OCI-LY7 (cell line): ENCODE measurements at regions not wholly inside any gene's neighbourhood (a gene's known extent, or its start where the extent isn't known, plus 50 kb on each side); places are given as distances from the start of the nearest gene placed in this dataset.
"Not testable (repeated sequence)": the region's sequence is repeated elsewhere in the genome, so short reads cannot be mapped to it uniquely, and the experiment has no call there.

Experiments used
- EZH2phosphoT487 ChIP-seq: fragments of 200-600 bp; sonication (generic); IDR thresholded peaks from 2 replicates; pipeline ENCODE4 v1.6.1; 2018; ENCODE audit warnings: low read depth, borderline replicate concordance, mild to moderate bottlenecking, mixed run types, antibody characterized with exemption, low read length, moderate library complexity, mixed read lengths
- TF ChIP-seq, protein P1 (sequence below): fragments of 200-600 bp; sonication (generic); conservative IDR thresholded peaks from 2 replicates; pipeline ENCODE4 v1.5.1; 2014; ENCODE audit warnings: mild to moderate bottlenecking, antibody characterized with exemption, low read length, moderate library complexity, mixed read lengths

DNA sequence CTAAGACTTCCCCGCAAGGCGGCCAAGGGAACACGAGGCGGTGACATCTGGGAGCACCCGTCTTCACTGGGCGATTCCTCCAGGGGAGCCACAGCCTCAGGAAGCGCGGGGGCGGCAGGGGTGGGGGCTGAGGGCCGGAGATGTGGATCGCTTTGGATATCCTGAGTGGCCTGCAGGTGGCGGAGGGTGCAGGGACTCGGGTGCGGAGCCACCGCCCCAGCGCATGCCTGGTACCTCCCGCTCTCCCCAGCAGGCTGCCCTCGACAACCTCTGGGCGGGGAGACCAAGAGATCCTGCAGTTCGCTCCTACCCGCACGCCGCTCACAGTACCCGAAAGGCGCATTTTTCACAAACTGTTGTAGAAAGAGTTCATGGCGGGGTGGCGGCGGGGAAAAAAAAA lies 201.4 kb upstream of the PRKX start:
- TF ChIP-seq, protein P1, sequence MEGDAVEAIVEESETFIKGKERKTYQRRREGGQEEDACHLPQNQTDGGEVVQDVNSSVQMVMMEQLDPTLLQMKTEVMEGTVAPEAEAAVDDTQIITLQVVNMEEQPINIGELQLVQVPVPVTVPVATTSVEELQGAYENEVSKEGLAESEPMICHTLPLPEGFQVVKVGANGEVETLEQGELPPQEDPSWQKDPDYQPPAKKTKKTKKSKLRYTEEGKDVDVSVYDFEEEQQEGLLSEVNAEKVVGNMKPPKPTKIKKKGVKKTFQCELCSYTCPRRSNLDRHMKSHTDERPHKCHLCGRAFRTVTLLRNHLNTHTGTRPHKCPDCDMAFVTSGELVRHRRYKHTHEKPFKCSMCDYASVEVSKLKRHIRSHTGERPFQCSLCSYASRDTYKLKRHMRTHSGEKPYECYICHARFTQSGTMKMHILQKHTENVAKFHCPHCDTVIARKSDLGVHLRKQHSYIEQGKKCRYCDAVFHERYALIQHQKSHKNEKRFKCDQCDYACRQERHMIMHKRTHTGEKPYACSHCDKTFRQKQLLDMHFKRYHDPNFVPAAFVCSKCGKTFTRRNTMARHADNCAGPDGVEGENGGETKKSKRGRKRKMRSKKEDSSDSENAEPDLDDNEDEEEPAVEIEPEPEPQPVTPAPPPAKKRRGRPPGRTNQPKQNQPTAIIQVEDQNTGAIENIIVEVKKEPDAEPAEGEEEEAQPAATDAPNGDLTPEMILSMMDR = not testable (repeated sequence)
- not testable (repeated sequence) for TF ChIP-seq EZH2phosphoT487
